DOHH2 (cell line): ENCODE measurements at regions not wholly inside any gene's neighbourhood (a gene's known extent, or its start where the extent isn't known, plus 50 kb on each side); places are given as distances from the start of the nearest gene placed in this dataset.

Source experiments
- EZH2phosphoT487 ChIP-seq: fragments of 200-600 bp; sonication (generic); IDR thresholded peaks from 2 replicates; pipeline ENCODE4 v1.6.1; 2017; ENCODE audit warnings: borderline replicate concordance, mild to moderate bottlenecking, antibody characterized with exemption, low read length, moderate library complexity, mixed read lengths
- TF ChIP-seq, protein P1 (sequence below): fragments of 200-600 bp; sonication (generic); IDR thresholded peaks from one replicate; pipeline ENCODE4 v1.5.1; 2014; ENCODE audit warnings: antibody characterized with exemption, mild to moderate bottlenecking, low read depth, low read length; ENCODE audit not compliant: poor library complexity, severe bottlenecking

DNA sequence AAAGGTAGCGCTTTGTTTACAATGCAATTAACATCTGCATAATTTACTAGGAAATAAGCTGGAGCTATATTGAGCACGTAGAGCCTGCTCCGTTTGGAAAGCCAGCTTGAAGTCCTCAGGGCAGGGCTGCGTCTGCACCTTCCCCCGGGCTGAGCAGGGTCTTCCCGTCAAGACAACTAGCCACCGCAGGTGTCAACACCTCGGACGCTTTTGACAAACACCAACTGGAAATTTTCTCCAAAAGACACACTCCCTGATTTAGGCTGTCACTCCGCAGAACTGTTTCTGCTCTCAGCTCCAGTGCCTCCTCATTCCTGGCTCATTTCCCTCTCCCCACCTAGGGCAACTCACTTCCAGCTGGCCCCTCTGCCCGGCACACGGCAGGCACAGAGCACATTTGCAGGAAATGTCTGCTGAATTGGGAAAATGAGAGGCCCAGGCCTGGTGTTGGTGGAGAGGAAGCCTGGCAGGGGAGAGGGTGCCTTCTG lies 170.3 kb downstream of the MAF start:
- TF ChIP-seq, protein P1, sequence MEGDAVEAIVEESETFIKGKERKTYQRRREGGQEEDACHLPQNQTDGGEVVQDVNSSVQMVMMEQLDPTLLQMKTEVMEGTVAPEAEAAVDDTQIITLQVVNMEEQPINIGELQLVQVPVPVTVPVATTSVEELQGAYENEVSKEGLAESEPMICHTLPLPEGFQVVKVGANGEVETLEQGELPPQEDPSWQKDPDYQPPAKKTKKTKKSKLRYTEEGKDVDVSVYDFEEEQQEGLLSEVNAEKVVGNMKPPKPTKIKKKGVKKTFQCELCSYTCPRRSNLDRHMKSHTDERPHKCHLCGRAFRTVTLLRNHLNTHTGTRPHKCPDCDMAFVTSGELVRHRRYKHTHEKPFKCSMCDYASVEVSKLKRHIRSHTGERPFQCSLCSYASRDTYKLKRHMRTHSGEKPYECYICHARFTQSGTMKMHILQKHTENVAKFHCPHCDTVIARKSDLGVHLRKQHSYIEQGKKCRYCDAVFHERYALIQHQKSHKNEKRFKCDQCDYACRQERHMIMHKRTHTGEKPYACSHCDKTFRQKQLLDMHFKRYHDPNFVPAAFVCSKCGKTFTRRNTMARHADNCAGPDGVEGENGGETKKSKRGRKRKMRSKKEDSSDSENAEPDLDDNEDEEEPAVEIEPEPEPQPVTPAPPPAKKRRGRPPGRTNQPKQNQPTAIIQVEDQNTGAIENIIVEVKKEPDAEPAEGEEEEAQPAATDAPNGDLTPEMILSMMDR, result no peak
- no peak for TF ChIP-seq EZH2phosphoT487
